ENCODE measurements at regions not wholly inside any gene's neighbourhood (a gene's known extent, or its start where the extent isn't known, plus 50 kb on each side); places are given as distances from the start of the nearest gene placed in this dataset.

- WGBS, 2 donors (ENCODE audit: extremely low coverage in 2 of 2, insufficient read length in 2 of 2, insufficient replicate concordance in 1 of 2), result no CpG with 5 or more reads among the region's 2 CpGs
Measured at GRCh38 chr1:186620566-186621350, 59.5 kb downstream of the PTGS2 start.

GRCh38 chr1:186618401-186619170 lies 61.6 kb downstream of the PTGS2 start:
- DNase-seq (ENCODE audit: low spot score), result no peak

More at GRCh38 chr1:186620566-186621350, 59.5 kb downstream of the PTGS2 start:
- no peak overlapping the region for H4K91ac ChIP-seq (ENCODE audit: low read depth, low read length, poor library complexity)
- no peaks in the 10 kb centered on the region for H3K27me3 ChIP-seq (ENCODE audit: control insufficient read depth in 3 of 3, insufficient read depth in 3 of 3, low read depth in 1 of 3, low read length in 3 of 3)
- H3K79me1 ChIP-seq (ENCODE audit: low read depth, low read length), result no peaks in the 10 kb centered on the region
- no peak overlapping the region for H3K14ac ChIP-seq (ENCODE audit: low read length)
- no peak overlapping the region for H3K4me2 ChIP-seq (ENCODE audit: insufficient read depth, low read length, poor library complexity, severe bottlenecking)
- H4K8ac ChIP-seq (ENCODE audit: low read depth, low read length), result no peak overlapping the region
- no peak overlapping the region for H2BK12ac ChIP-seq (ENCODE audit: low read length)
- H3K23ac ChIP-seq (ENCODE audit: low read depth, low read length, poor library complexity), result no peak overlapping the region
- no peaks in the 10 kb centered on the region for H3K4me1 ChIP-seq (ENCODE audit: control insufficient read depth in 2 of 2, insufficient read depth in 1 of 2, low read depth in 1 of 2, low read length in 2 of 2)
- no peak overlapping the region for H2BK120ac ChIP-seq (ENCODE audit: low read depth, low read length)
- H3K4ac ChIP-seq (ENCODE audit: low read length), result no peak overlapping the region
- H2AFZ ChIP-seq (ENCODE audit: low read length), result no peak overlapping the region
- DNase-seq (ENCODE audit: low spot score), result no peak
- no peaks in the 10 kb centered on the region for H3K9me3 ChIP-seq (replicated peaks in 1 of 2; ENCODE audit: control insufficient read depth in 2 of 2, insufficient read depth in 1 of 2, low read depth in 1 of 2, low read length in 2 of 2)
- no peak overlapping the region for H2AK5ac ChIP-seq (ENCODE audit: low read depth, low read length)
- H3K27ac ChIP-seq (replicated peaks; ENCODE audit: low read length), result no peak overlapping the region
- H3K9ac ChIP-seq (ENCODE audit: low read depth, low read length, poor library complexity), result no peak overlapping the region
- H2BK5ac ChIP-seq (ENCODE audit: low read length), result no peak overlapping the region
- H2BK15ac ChIP-seq (ENCODE audit: low read length), result no peak overlapping the region
- H3K18ac ChIP-seq (ENCODE audit: low read length), result no peak overlapping the region
- no peaks in the 10 kb centered on the region for H3K36me3 ChIP-seq (replicated peaks in 1 of 2; ENCODE audit: control insufficient read depth in 2 of 2, insufficient read depth in 2 of 2, low read length in 2 of 2)
- H3K4me3 ChIP-seq (ENCODE audit: low read length in 2 of 2), result no peak overlapping the region

GRCh38 chr1:186617926-186618325 lies 62.3 kb downstream of the PTGS2 start:
- Histone ChIP-seq H3K9me3 (replicated peaks in 1 of 2; ENCODE audit: control insufficient read depth in 2 of 2, insufficient read depth in 1 of 2, low read depth in 1 of 2, low read length in 2 of 2) (no peaks in the 10 kb centered on the region), H2AFZ (ENCODE audit: low read length) (peak overlapping the region; percentile 35), H3K79me1 (ENCODE audit: low read depth, low read length) (no peaks in the 10 kb centered on the region), H3K27me3 (ENCODE audit: control insufficient read depth in 3 of 3, insufficient read depth in 3 of 3, low read depth in 1 of 3, low read length in 3 of 3) (no peaks in the 10 kb centered on the region), H3K18ac (ENCODE audit: low read length) (no peak overlapping the region), H3K14ac (ENCODE audit: low read length) (no peak overlapping the region), H4K91ac (ENCODE audit: low read depth, low read length, poor library complexity) (no peak overlapping the region), H2AK5ac (ENCODE audit: low read depth, low read length) (no peak overlapping the region), H3K36me3 (replicated peaks in 1 of 2; ENCODE audit: control insufficient read depth in 2 of 2, insufficient read depth in 2 of 2, low read length in 2 of 2) (no peaks in the 10 kb centered on the region), H3K27ac (replicated peaks; ENCODE audit: low read length) (no peak overlapping the region), H2BK12ac (ENCODE audit: low read length) (no peak overlapping the region), H2BK15ac (ENCODE audit: low read length) (no peak overlapping the region), H2BK120ac (ENCODE audit: low read depth, low read length) (no peak overlapping the region), H3K23ac (ENCODE audit: low read depth, low read length, poor library complexity) (no peak overlapping the region), H2BK5ac (ENCODE audit: low read length) (no peak overlapping the region), H4K8ac (ENCODE audit: low read depth, low read length) (no peak overlapping the region), H3K4me3 (ENCODE audit: low read length in 2 of 2) (no peak overlapping the region), H3K9ac (ENCODE audit: low read depth, low read length, poor library complexity) (no peak overlapping the region), H3K4me1 (ENCODE audit: control insufficient read depth in 2 of 2, insufficient read depth in 1 of 2, low read depth in 1 of 2, low read length in 2 of 2) (no peaks in the 10 kb centered on the region), H3K4me2 (ENCODE audit: insufficient read depth, low read length, poor library complexity, severe bottlenecking) (no peak overlapping the region), H3K4ac (ENCODE audit: low read length) (no peak overlapping the region)
- DNase-seq (ENCODE audit: low spot score), result no peak
- no CpG with 5 or more reads among the region's 7 CpGs for WGBS, 2 donors (ENCODE audit: extremely low coverage in 2 of 2, insufficient read length in 2 of 2, insufficient replicate concordance in 1 of 2)

More at GRCh38 chr1:186618401-186619170, 61.6 kb downstream of the PTGS2 start:
- no peak overlapping the region for H3K18ac ChIP-seq (ENCODE audit: low read length)
- H3K4me2 ChIP-seq (ENCODE audit: insufficient read depth, low read length, poor library complexity, severe bottlenecking), result no peak overlapping the region
- no peak overlapping the region for H3K14ac ChIP-seq (ENCODE audit: low read length)
- H2AK5ac ChIP-seq (ENCODE audit: low read depth, low read length), result no peak overlapping the region
- no peak overlapping the region for H4K91ac ChIP-seq (ENCODE audit: low read depth, low read length, poor library complexity)
- no peaks in the 10 kb centered on the region for H3K27me3 ChIP-seq (ENCODE audit: control insufficient read depth in 3 of 3, insufficient read depth in 3 of 3, low read depth in 1 of 3, low read length in 3 of 3)
- no peaks in the 10 kb centered on the region for H3K9me3 ChIP-seq (replicated peaks in 1 of 2; ENCODE audit: control insufficient read depth in 2 of 2, insufficient read depth in 1 of 2, low read depth in 1 of 2, low read length in 2 of 2)
- no peak overlapping the region for H3K23ac ChIP-seq (ENCODE audit: low read depth, low read length, poor library complexity)
- H3K4me3 ChIP-seq (ENCODE audit: low read length in 2 of 2), result no peak overlapping the region
- WGBS, 2 donors (ENCODE audit: extremely low coverage in 2 of 2, insufficient read length in 2 of 2, insufficient replicate concordance in 1 of 2), result no CpG with 5 or more reads among the region's 11 CpGs
- H3K4me1 ChIP-seq (ENCODE audit: control insufficient read depth in 2 of 2, insufficient read depth in 1 of 2, low read depth in 1 of 2, low read length in 2 of 2), result no peaks in the 10 kb centered on the region
- H3K4ac ChIP-seq (ENCODE audit: low read length), result no peak overlapping the region
- H2BK5ac ChIP-seq (ENCODE audit: low read length), result no peak overlapping the region
- no peak overlapping the region for H2BK12ac ChIP-seq (ENCODE audit: low read length)
- no peak overlapping the region for H2BK15ac ChIP-seq (ENCODE audit: low read length)
- no peak overlapping the region for H4K8ac ChIP-seq (ENCODE audit: low read depth, low read length)
- H2BK120ac ChIP-seq (ENCODE audit: low read depth, low read length), result no peak overlapping the region
- no peaks in the 10 kb centered on the region for H3K36me3 ChIP-seq (replicated peaks in 1 of 2; ENCODE audit: control insufficient read depth in 2 of 2, insufficient read depth in 2 of 2, low read length in 2 of 2)
- H2AFZ ChIP-seq (ENCODE audit: low read length), result no peak overlapping the region
- no peak overlapping the region for H3K9ac ChIP-seq (ENCODE audit: low read depth, low read length, poor library complexity)
- no peaks in the 10 kb centered on the region for H3K79me1 ChIP-seq (ENCODE audit: low read depth, low read length)
- H3K27ac ChIP-seq (replicated peaks; ENCODE audit: low read length), result no peak overlapping the region

GRCh38 chr1:186616511-186616910 lies 63.7 kb downstream of the PTGS2 start:
- Histone ChIP-seq H2BK15ac (ENCODE audit: low read length) (no peak overlapping the region), H2BK120ac (ENCODE audit: low read depth, low read length) (no peak overlapping the region), H3K18ac (ENCODE audit: low read length) (no peak overlapping the region), H3K14ac (ENCODE audit: low read length) (no peak overlapping the region), H3K23ac (ENCODE audit: low read depth, low read length, poor library complexity) (no peak overlapping the region), H3K27me3 (ENCODE audit: control insufficient read depth in 3 of 3, insufficient read depth in 3 of 3, low read depth in 1 of 3, low read length in 3 of 3) (no peaks in the 10 kb centered on the region), H3K9me3 (replicated peaks in 1 of 2; ENCODE audit: control insufficient read depth in 2 of 2, insufficient read depth in 1 of 2, low read depth in 1 of 2, low read length in 2 of 2) (no peaks in the 10 kb centered on the region), H4K8ac (ENCODE audit: low read depth, low read length) (no peak overlapping the region), H4K91ac (ENCODE audit: low read depth, low read length, poor library complexity) (no peak overlapping the region), H3K4ac (ENCODE audit: low read length) (no peak overlapping the region), H2BK5ac (ENCODE audit: low read length) (no peak overlapping the region), H2BK12ac (ENCODE audit: low read length) (no peak overlapping the region), H3K4me2 (ENCODE audit: insufficient read depth, low read length, poor library complexity, severe bottlenecking) (no peak overlapping the region), H2AFZ (ENCODE audit: low read length) (no peak overlapping the region), H3K4me1 (ENCODE audit: control insufficient read depth in 2 of 2, insufficient read depth in 1 of 2, low read depth in 1 of 2, low read length in 2 of 2) (no peaks in the 10 kb centered on the region), H3K27ac (replicated peaks; ENCODE audit: low read length) (no peak overlapping the region), H3K4me3 (ENCODE audit: low read length in 2 of 2) (no peak overlapping the region), H3K79me1 (ENCODE audit: low read depth, low read length) (no peaks in the 10 kb centered on the region), H3K36me3 (replicated peaks in 1 of 2; ENCODE audit: control insufficient read depth in 2 of 2, insufficient read depth in 2 of 2, low read length in 2 of 2) (no peaks in the 10 kb centered on the region), H2AK5ac (ENCODE audit: low read depth, low read length) (no peak overlapping the region), H3K9ac (ENCODE audit: low read depth, low read length, poor library complexity) (no peak overlapping the region)
- DNase-seq (ENCODE audit: low spot score), result no peak
